ENCODE measurements at regions not wholly inside any gene's neighbourhood (a gene's known extent, or its start where the extent isn't known, plus 50 kb on each side); places are given as distances from the start of the nearest gene placed in this dataset.

DNA sequence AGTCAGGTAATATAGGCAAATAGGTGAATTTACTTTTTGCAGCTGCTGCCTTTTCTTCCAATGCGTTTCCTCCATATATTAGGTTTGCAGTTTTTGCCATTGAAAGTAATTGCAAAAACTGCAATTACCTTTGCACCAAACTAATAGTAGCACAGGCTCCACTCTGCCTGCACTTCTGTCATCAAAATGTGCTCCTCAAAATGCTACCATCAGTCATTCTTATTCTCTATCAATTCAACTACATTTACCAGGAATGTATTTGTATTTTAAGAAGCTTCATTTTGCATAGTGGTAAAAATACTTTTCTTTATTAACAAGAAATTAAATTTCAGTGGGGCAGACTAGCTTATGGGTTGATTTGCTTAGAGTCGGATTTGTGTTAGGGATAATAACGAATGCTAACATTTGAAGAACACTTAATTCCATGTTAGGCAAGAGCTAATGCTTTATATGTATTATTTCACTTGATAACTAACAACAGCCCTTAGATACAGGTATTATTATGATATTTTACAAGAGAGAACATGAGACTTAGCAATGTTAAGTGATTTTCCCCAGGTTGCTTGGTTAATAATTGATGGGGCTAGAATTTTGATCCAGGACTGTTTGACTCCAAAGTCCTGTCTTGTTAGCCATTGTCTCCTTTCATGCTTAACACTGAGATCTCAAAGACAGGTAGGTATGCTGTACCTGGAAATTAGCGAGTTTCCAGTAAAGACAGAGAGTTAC, 300.4 kb downstream of the MAN2A1 start:
- TF ChIP-seq, protein P1, sequence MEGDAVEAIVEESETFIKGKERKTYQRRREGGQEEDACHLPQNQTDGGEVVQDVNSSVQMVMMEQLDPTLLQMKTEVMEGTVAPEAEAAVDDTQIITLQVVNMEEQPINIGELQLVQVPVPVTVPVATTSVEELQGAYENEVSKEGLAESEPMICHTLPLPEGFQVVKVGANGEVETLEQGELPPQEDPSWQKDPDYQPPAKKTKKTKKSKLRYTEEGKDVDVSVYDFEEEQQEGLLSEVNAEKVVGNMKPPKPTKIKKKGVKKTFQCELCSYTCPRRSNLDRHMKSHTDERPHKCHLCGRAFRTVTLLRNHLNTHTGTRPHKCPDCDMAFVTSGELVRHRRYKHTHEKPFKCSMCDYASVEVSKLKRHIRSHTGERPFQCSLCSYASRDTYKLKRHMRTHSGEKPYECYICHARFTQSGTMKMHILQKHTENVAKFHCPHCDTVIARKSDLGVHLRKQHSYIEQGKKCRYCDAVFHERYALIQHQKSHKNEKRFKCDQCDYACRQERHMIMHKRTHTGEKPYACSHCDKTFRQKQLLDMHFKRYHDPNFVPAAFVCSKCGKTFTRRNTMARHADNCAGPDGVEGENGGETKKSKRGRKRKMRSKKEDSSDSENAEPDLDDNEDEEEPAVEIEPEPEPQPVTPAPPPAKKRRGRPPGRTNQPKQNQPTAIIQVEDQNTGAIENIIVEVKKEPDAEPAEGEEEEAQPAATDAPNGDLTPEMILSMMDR (IDR thresholded peaks at IDR 0.05; ENCODE audit: borderline replicate concordance, extremely low read depth, low read length, poor library complexity, severe bottlenecking), result no peak
- TF ChIP-seq EZH2 (IDR thresholded peaks at IDR 0.05; ENCODE audit: borderline replicate concordance, low read depth, low read length, severe bottlenecking), result no peak

Measured in DND-41 (cell line).